ENCODE measurements at regions not wholly inside any gene's neighbourhood (a gene's known extent, or its start where the extent isn't known, plus 50 kb on each side); places are given as distances from the start of the nearest gene placed in this dataset.

DNA sequence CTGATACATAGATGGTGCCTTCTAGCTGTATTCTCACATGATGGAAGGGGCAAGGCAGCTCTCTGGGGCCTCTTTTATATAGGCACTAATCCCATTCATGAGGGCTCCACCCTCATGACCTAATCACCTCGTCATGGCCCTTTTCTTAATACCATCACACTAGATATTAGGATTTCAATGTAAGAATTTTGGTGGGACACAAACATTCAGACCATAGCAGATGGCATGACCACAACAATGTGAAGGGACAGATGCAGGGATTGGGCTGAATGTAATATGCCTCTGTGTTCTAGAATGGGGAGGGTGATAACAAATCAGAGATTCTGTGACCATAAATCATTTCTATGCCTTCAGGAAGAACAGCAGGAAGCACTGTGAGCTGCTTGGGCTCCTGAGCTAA, 145.8 kb downstream of the LCA5 start:
- H3K9me3 Mint-ChIP-seq, result peaks cover 20% of the 10 kb centered on the region
- H3K36me3 Mint-ChIP-seq, result no peaks in the 10 kb centered on the region
- DNase-seq (ENCODE audit: low spot score) (no peak), ATAC-seq (no peak)
- POLR2A ChIA-PET, result no interaction called here
- CTCF ChIA-PET, result no interaction called here
- H3K27ac Mint-ChIP-seq, result no peak overlapping the region
- TF ChIP-seq RELA (CRISPR knock-in tag; IDR thresholded peaks at IDR 0.05; ENCODE audit: borderline replicate concordance) (no peak), MXD4 (CRISPR knock-in tag; IDR thresholded peaks at IDR 0.05; ENCODE audit: borderline replicate concordance) (no peak), OVOL2 (CRISPR knock-in tag; IDR thresholded peaks at IDR 0.05; ENCODE audit: borderline replicate concordance) (no peak), FOXP1 (CRISPR knock-in tag; IDR thresholded peaks at IDR 0.05; ENCODE audit: borderline replicate concordance) (no peak), ZNF423 (CRISPR knock-in tag; IDR thresholded peaks at IDR 0.05) (no peak), GABPB1 (CRISPR knock-in tag; IDR thresholded peaks at IDR 0.05) (no peak), GTF2I (CRISPR knock-in tag; conservative IDR thresholded peaks at IDR 0.05) (no peak), TP53 (CRISPR knock-in tag; IDR thresholded peaks at IDR 0.05) (no peak), FOXJ3 (CRISPR knock-in tag; IDR thresholded peaks at IDR 0.05; ENCODE audit: borderline replicate concordance) (no peak), MYBL2 (CRISPR knock-in tag; IDR thresholded peaks at IDR 0.05) (no peak), ZNF416 (CRISPR knock-in tag; IDR thresholded peaks at IDR 0.05) (no peak), ESRRA (CRISPR knock-in tag; IDR thresholded peaks at IDR 0.05; ENCODE audit: borderline replicate concordance) (no peak)
- TF ChIP-seq, protein P1, sequence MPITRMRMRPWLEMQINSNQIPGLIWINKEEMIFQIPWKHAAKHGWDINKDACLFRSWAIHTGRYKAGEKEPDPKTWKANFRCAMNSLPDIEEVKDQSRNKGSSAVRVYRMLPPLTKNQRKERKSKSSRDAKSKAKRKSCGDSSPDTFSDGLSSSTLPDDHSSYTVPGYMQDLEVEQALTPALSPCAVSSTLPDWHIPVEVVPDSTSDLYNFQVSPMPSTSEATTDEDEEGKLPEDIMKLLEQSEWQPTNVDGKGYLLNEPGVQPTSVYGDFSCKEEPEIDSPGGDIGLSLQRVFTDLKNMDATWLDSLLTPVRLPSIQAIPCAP (CRISPR knock-in tag; IDR thresholded peaks at IDR 0.05), result no peak
- TF ChIP-seq, protein P2, sequence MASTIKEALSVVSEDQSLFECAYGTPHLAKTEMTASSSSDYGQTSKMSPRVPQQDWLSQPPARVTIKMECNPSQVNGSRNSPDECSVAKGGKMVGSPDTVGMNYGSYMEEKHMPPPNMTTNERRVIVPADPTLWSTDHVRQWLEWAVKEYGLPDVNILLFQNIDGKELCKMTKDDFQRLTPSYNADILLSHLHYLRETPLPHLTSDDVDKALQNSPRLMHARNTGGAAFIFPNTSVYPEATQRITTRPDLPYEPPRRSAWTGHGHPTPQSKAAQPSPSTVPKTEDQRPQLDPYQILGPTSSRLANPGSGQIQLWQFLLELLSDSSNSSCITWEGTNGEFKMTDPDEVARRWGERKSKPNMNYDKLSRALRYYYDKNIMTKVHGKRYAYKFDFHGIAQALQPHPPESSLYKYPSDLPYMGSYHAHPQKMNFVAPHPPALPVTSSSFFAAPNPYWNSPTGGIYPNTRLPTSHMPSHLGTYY (CRISPR knock-in tag; IDR thresholded peaks at IDR 0.05), result no peak
- TF ChIP-seq, protein P3, sequence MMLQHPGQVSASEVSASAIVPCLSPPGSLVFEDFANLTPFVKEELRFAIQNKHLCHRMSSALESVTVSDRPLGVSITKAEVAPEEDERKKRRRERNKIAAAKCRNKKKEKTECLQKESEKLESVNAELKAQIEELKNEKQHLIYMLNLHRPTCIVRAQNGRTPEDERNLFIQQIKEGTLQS (CRISPR knock-in tag; conservative IDR thresholded peaks at IDR 0.05), result no peak
- TF ChIP-seq, protein P4, sequence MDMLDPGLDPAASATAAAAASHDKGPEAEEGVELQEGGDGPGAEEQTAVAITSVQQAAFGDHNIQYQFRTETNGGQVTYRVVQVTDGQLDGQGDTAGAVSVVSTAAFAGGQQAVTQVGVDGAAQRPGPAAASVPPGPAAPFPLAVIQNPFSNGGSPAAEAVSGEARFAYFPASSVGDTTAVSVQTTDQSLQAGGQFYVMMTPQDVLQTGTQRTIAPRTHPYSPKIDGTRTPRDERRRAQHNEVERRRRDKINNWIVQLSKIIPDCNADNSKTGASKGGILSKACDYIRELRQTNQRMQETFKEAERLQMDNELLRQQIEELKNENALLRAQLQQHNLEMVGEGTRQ (CRISPR knock-in tag; IDR thresholded peaks at IDR 0.05), result no peak
- TF ChIP-seq, protein P5, sequence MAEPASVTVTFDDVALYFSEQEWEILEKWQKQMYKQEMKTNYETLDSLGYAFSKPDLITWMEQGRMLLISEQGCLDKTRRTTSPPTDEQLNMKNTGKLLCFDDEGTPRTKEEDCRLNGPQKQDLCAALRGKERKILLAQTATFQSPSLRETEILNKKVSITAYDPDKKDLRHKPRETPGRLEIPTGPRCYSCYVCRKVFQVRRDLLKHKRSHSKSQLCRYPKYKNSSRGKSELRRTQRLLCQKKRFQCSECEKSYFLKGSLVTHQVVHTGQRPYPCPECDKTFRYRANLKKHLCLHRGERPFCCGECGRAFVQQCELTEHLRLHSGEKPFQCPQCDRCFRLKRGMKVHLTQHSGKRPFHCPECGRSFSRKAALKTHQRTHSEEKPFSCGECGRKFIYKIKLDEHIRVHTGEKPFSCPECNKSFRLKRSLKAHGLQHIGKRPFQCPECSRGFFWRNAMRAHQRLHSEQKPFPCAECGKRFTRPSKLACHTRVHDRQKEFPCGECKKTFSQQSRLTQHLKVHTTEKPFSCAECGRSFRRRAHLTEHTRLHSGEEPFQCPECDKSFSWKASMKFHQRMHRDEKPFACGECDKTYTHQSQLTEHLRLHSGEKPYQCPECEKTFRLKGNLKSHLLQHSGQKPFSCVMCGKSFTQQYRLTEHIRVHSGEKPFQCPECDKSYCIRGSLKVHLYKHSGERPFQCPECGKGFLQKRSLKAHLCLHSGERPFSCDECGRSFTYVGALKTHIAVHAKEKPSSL (CRISPR knock-in tag; conservative IDR thresholded peaks at IDR 0.05), result no peak
- TF ChIP-seq, protein P6, sequence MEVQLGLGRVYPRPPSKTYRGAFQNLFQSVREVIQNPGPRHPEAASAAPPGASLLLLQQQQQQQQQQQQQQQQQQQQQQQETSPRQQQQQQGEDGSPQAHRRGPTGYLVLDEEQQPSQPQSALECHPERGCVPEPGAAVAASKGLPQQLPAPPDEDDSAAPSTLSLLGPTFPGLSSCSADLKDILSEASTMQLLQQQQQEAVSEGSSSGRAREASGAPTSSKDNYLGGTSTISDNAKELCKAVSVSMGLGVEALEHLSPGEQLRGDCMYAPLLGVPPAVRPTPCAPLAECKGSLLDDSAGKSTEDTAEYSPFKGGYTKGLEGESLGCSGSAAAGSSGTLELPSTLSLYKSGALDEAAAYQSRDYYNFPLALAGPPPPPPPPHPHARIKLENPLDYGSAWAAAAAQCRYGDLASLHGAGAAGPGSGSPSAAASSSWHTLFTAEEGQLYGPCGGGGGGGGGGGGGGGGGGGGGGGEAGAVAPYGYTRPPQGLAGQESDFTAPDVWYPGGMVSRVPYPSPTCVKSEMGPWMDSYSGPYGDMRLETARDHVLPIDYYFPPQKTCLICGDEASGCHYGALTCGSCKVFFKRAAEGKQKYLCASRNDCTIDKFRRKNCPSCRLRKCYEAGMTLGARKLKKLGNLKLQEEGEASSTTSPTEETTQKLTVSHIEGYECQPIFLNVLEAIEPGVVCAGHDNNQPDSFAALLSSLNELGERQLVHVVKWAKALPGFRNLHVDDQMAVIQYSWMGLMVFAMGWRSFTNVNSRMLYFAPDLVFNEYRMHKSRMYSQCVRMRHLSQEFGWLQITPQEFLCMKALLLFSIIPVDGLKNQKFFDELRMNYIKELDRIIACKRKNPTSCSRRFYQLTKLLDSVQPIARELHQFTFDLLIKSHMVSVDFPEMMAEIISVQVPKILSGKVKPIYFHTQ (CRISPR knock-in tag; IDR thresholded peaks at IDR 0.05), result no peak
- TF ChIP-seq, protein P7, sequence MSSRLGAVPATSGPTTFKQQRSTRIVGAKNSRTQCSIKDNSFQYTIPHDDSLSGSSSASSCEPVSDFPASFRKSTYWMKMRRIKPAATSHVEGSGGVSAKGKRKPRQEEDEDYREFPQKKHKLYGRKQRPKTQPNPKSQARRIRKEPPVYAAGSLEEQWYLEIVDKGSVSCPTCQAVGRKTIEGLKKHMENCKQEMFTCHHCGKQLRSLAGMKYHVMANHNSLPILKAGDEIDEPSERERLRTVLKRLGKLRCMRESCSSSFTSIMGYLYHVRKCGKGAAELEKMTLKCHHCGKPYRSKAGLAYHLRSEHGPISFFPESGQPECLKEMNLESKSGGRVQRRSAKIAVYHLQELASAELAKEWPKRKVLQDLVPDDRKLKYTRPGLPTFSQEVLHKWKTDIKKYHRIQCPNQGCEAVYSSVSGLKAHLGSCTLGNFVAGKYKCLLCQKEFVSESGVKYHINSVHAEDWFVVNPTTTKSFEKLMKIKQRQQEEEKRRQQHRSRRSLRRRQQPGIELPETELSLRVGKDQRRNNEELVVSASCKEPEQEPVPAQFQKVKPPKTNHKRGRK (CRISPR knock-in tag; IDR thresholded peaks at IDR 0.05; ENCODE audit: borderline replicate concordance), result no peak
- H3K4me3 Mint-ChIP-seq, result no peak overlapping the region
- H3K4me1 Mint-ChIP-seq, result peaks cover 11% of the 10 kb centered on the region
- no peaks in the 10 kb centered on the region for H3K27me3 Mint-ChIP-seq (ENCODE audit: low read depth)
